Panc1 (cell line): ENCODE measurements at regions not wholly inside any gene's neighbourhood (a gene's known extent, or its start where the extent isn't known, plus 50 kb on each side); places are given as distances from the start of the nearest gene placed in this dataset.

Experiments used
- ATAC-seq: fragments of 200-7000 bp; cut with Tn5 transposase; 2 replicates; pipeline ENCODE4 v1.9.1; 2020; ENCODE audit warnings: mild to moderate bottlenecking, moderate library complexity
- BruUV-seq: library from RNA; stranded (reverse); fragments of 400-500 nt; replicated peaks from 2 replicates; lab custom pipeline; 2021; lab: Mats Ljungman, UMichigan
- CTCF ChIA-PET: fragments of 300-600 bp; sonication (Branson Sonifier 250); formaldehyde crosslinking; loops from one replicate; lab custom pipeline; 2022; ENCODE audit warnings: antibody characterized with exemption; lab: Charles Lee
- POLR2A ChIA-PET: fragments of 300-600 bp; sonication (Branson Sonifier 250); formaldehyde crosslinking; loops from one replicate; lab custom pipeline; 2022; ENCODE audit warnings: antibody characterized with exemption; lab: Charles Lee
- DNase-seq: peaks from one replicate; pipeline ENCODE4 v3.0.0-alpha.2; 2010; ENCODE audit warnings: low read depth, low spot score
- H3K27ac ChIP-seq: 2 replicates; pipeline ENCODE4 v1.5.1; 2011; ENCODE audit warnings: mild to moderate bottlenecking, low read length, inconsistent platforms
- H3K27me3 ChIP-seq: fragments of 200-500 bp; sonication (Bioruptor generic); 2 replicates; pipeline ENCODE4 v1.6.0; 2014; ENCODE audit warnings: low read length, inconsistent platforms; ENCODE audit not compliant: control insufficient read depth, insufficient read depth
- H3K36me3 ChIP-seq: fragments of 200-500 bp; sonication (Bioruptor generic); 2 replicates; pipeline ENCODE4 v1.5.1; 2014; ENCODE audit warnings: inconsistent platforms, mild to moderate bottlenecking, low read length, moderate library complexity; ENCODE audit not compliant: control insufficient read depth, insufficient read depth
- H3K4me1 ChIP-seq: 2 replicates; pipeline ENCODE4 v1.5.1; 2011; ENCODE audit warnings: inconsistent platforms, mild to moderate bottlenecking, low read length, moderate library complexity; ENCODE audit not compliant: control insufficient read depth, insufficient read depth
- H3K4me3 ChIP-seq, 2 experiments: 2 replicates each; pipeline ENCODE4 v1.5.1; 2011 to 2012; ENCODE audit warnings: low read depth in 2 of 2, low read length in 2 of 2, mild to moderate bottlenecking in 2 of 2, inconsistent platforms in 1 of 2, moderate library complexity in 1 of 2
- H3K9me3 ChIP-seq: fragments of 200-500 bp; sonication (Bioruptor generic); 2 replicates; pipeline ENCODE4 v1.5.1; 2014; ENCODE audit warnings: low read depth, mild to moderate bottlenecking, inconsistent platforms, low read length, moderate library complexity; ENCODE audit not compliant: control insufficient read depth, insufficient read depth
- CTCF ChIP-seq: fragments of 450-650 bp; IDR thresholded peaks from 2 replicates; pipeline ENCODE4 v1.5.1; 2017; ENCODE audit warnings: mild to moderate bottlenecking
- POLR2AphosphoS5 ChIP-seq: IDR thresholded peaks from 2 replicates; pipeline ENCODE4 v1.6.1; 2012; ENCODE audit warnings: mild to moderate bottlenecking, low read depth, low read length, moderate library complexity
- SIN3A ChIP-seq: IDR thresholded peaks from 2 replicates; pipeline ENCODE4 v1.6.1; 2012; ENCODE audit warnings: low read depth, mild to moderate bottlenecking, low read length, moderate library complexity, borderline replicate concordance; ENCODE audit not compliant: insufficient read depth
- TCF7L2 ChIP-seq: IDR thresholded peaks from 2 replicates; pipeline ENCODE4 v1.6.1; 2011; ENCODE audit warnings: mild to moderate bottlenecking, low read depth, low read length, inconsistent platforms
- in situ Hi-C: cut with HindIII; loops from 2 replicates; pipeline ENCODE4 v1.10.0; 2016; ENCODE audit warnings: low sequenced_read_pairs, low pct_unique_long_range_greater_than_20kb
- intact Hi-C: fragments of 100-400 bp; cut with micrococcal nuclease; formaldehyde crosslinking; loops from one replicate; pipeline ENCODE4 v1.10.0; 2022; ENCODE audit not compliant: unreplicated experiment
- TF ChIP-seq, protein P1 (sequence below), 2 experiments: IDR thresholded peaks; 2 replicates each; pipeline ENCODE4 v1.6.1; 2011 to 2012; ENCODE audit warnings: low read depth in 2 of 2, control low read depth in 1 of 2, low read length in 1 of 2, mild to moderate bottlenecking in 1 of 2, moderate library complexity in 1 of 2; ENCODE audit not compliant: insufficient read depth in 1 of 2

- intact Hi-C loops (no loop called here), in situ Hi-C loops (no loop called here)
- no peaks in the 10 kb centered on the region for H3K9me3 ChIP-seq
- no TSS peak for BruUV-seq
- no peak overlapping the region for H3K27ac ChIP-seq
- H3K36me3 ChIP-seq = no peaks in the 10 kb centered on the region
- ATAC-seq (no peak), DNase-seq (no peak)
- CTCF ChIA-PET = no interaction called here
- H3K4me1 ChIP-seq = no peaks in the 10 kb centered on the region
- POLR2A ChIA-PET = no interaction called here
- no peaks in the 10 kb centered on the region for H3K27me3 ChIP-seq
- H3K4me3 ChIP-seq = no peak overlapping the region
- TF ChIP-seq CTCF (no peak), POLR2AphosphoS5 (no peak), TCF7L2 (no peak)
- TF ChIP-seq, protein P1, sequence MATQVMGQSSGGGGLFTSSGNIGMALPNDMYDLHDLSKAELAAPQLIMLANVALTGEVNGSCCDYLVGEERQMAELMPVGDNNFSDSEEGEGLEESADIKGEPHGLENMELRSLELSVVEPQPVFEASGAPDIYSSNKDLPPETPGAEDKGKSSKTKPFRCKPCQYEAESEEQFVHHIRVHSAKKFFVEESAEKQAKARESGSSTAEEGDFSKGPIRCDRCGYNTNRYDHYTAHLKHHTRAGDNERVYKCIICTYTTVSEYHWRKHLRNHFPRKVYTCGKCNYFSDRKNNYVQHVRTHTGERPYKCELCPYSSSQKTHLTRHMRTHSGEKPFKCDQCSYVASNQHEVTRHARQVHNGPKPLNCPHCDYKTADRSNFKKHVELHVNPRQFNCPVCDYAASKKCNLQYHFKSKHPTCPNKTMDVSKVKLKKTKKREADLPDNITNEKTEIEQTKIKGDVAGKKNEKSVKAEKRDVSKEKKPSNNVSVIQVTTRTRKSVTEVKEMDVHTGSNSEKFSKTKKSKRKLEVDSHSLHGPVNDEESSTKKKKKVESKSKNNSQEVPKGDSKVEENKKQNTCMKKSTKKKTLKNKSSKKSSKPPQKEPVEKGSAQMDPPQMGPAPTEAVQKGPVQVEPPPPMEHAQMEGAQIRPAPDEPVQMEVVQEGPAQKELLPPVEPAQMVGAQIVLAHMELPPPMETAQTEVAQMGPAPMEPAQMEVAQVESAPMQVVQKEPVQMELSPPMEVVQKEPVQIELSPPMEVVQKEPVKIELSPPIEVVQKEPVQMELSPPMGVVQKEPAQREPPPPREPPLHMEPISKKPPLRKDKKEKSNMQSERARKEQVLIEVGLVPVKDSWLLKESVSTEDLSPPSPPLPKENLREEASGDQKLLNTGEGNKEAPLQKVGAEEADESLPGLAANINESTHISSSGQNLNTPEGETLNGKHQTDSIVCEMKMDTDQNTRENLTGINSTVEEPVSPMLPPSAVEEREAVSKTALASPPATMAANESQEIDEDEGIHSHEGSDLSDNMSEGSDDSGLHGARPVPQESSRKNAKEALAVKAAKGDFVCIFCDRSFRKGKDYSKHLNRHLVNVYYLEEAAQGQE (IDR thresholded peaks at IDR 0.05; ENCODE audit: insufficient read depth in 1 of 2, low read depth in 2 of 2, low read length in 1 of 2) = no peak
Measured at GRCh38 chr4:125789023-125789422, 474.3 kb downstream of the FAT4 start.

DNA sequence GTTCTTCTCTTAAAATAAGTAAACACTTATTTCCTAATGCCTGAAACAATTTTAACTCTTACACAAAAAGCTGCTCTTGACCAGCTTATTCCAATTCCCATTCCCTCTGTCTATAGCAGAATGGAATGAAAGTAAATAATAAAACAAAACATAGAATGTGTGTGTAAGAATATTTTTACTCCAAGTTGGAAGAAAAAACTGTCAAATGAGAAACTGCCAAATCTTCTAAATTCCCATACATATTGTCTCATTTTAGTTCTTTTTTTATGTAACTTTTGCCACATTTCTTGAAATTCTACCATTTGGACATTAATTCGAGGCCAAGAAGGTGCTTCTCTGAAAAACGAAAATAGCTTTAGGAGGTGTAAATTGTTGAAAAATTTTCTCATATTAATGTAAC lies 477.1 kb downstream of the FAT4 start:
- Histone ChIP-seq H3K27me3 (no peaks in the 10 kb centered on the region), H3K9me3 (no peaks in the 10 kb centered on the region), H3K4me1 (no peaks in the 10 kb centered on the region), H3K4me3 (no peak overlapping the region), H3K27ac (no peak overlapping the region), H3K36me3 (no peaks in the 10 kb centered on the region)
- no peak for ATAC-seq
- TF ChIP-seq CTCF (no peak), TCF7L2 (no peak)
- ChIA-PET POLR2A (no interaction called here), CTCF (no interaction called here)
- BruUV-seq = no TSS peak
- intact Hi-C loops (no loop called here), in situ Hi-C loops (no loop called here)
- DNase-seq = no peak

DNA sequence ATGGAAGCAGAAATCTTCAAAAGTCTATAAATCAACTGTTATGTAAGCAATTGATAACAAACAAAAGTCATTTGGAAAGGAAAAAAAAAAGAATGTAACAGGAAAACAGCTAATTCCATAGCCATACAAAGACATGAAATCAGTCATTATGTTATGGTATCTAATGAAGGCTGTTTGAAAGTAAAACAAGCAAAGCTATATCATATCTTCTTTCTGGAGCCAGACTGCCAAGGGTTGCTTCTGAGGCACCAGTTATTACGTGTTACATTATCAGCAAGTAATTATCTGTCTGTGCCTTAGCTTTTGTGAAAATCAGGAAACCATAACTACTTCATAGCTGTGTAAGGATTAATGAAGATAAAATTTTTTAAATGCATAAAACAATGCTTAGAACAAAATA lies 480.2 kb downstream of the FAT4 start:
- Histone ChIP-seq H3K9me3 (no peaks in the 10 kb centered on the region), H3K27me3 (no peaks in the 10 kb centered on the region), H3K4me1 (no peaks in the 10 kb centered on the region), H3K4me3 (no peak overlapping the region), H3K36me3 (no peaks in the 10 kb centered on the region), H3K27ac (no peak overlapping the region)
- ChIA-PET POLR2A (no interaction called here), CTCF (no interaction called here)
- no peak for ATAC-seq
- TF ChIP-seq SIN3A (no peak), POLR2AphosphoS5 (no peak), TCF7L2 (no peak), CTCF (no peak)
- TF ChIP-seq, protein P1 (IDR thresholded peaks at IDR 0.05; ENCODE audit: insufficient read depth in 1 of 2, low read depth in 2 of 2, low read length in 1 of 2) = no peak
- BruUV-seq = no TSS peak
- DNase-seq = no peak
- intact Hi-C loops = no loop called here
- in situ Hi-C loops = no loop called here
